ENCODE measurements at regions not wholly inside any gene's neighbourhood (a gene's known extent, or its start where the extent isn't known, plus 50 kb on each side); places are given as distances from the start of the nearest gene placed in this dataset.

- no peak for TF ChIP-seq CTCF (IDR thresholded peaks at IDR 0.05; ENCODE audit: insufficient read depth, low read depth, low read length)
- H3K4me3 ChIP-seq (ENCODE audit: low read depth, low read length): no peak overlapping the region
- ChIA-PET POLR2A (no interaction called here), CTCF (no interaction called here)
- no peaks in the 10 kb centered on the region for H3K27me3 ChIP-seq (ENCODE audit: control insufficient read depth, insufficient read depth, low read length)
- no peaks in the 10 kb centered on the region for H3K36me3 ChIP-seq (ENCODE audit: control insufficient read depth, insufficient read depth, low read length)
- no peak for DNase-seq (ENCODE audit: low read depth)
Observed at GRCh38 chr2:6492573-6492972, 373.1 kb downstream of the CMPK2 start.

GRCh38 chr2:6493266-6493665 is 372.4 kb downstream of the CMPK2 start:
- CTCF ChIA-PET: interaction anchor here (0.9 kb wide), 1 partner anchor 9 kb away, joined by 3 read pairs; no protein-coding TSS in a partner anchor
- TF ChIP-seq CTCF (IDR thresholded peaks at IDR 0.05; ENCODE audit: insufficient read depth, low read depth, low read length): no peak
- Histone ChIP-seq H3K36me3 (ENCODE audit: control insufficient read depth, insufficient read depth, low read length) (no peaks in the 10 kb centered on the region), H3K4me3 (ENCODE audit: low read depth, low read length) (no peak overlapping the region), H3K27me3 (ENCODE audit: control insufficient read depth, insufficient read depth, low read length) (no peaks in the 10 kb centered on the region)
- DNase-seq (ENCODE audit: low read depth): no peak
- POLR2A ChIA-PET: no interaction called here

GRCh38 chr2:6493669-6494068 is 372.0 kb downstream of the CMPK2 start:
- ChIA-PET POLR2A (no interaction called here), CTCF (interaction anchor here (0.9 kb wide), 1 partner anchor 10 kb away, joined by 3 read pairs; no protein-coding TSS in a partner anchor)
- no peak for DNase-seq (ENCODE audit: low read depth)

GRCh38 chr2:6495466-6495865 is 370.2 kb downstream of the CMPK2 start:
- ChIA-PET POLR2A (no interaction called here), CTCF (no interaction called here)
- no peak for TF ChIP-seq CTCF (IDR thresholded peaks at IDR 0.05; ENCODE audit: insufficient read depth, low read depth, low read length)
- Histone ChIP-seq H3K27me3 (ENCODE audit: control insufficient read depth, insufficient read depth, low read length) (no peaks in the 10 kb centered on the region), H3K4me3 (ENCODE audit: low read depth, low read length) (no peak overlapping the region), H3K36me3 (ENCODE audit: control insufficient read depth, insufficient read depth, low read length) (no peaks in the 10 kb centered on the region)
- no peak for DNase-seq (ENCODE audit: low read depth)

More at GRCh38 chr2:6493669-6494068, 372.0 kb downstream of the CMPK2 start:
- Histone ChIP-seq H3K27me3 (ENCODE audit: control insufficient read depth, insufficient read depth, low read length) (no peaks in the 10 kb centered on the region), H3K36me3 (ENCODE audit: control insufficient read depth, insufficient read depth, low read length) (no peaks in the 10 kb centered on the region), H3K4me3 (ENCODE audit: low read depth, low read length) (no peak overlapping the region)
- TF ChIP-seq CTCF (IDR thresholded peaks at IDR 0.05; ENCODE audit: insufficient read depth, low read depth, low read length): no peak

- no peak for DNase-seq (ENCODE audit: low read depth)
- POLR2A ChIA-PET: no interaction called here
- Histone ChIP-seq H3K36me3 (ENCODE audit: control insufficient read depth, insufficient read depth, low read length) (no peaks in the 10 kb centered on the region), H3K4me3 (ENCODE audit: low read depth, low read length) (no peak overlapping the region), H3K27me3 (ENCODE audit: control insufficient read depth, insufficient read depth, low read length) (no peaks in the 10 kb centered on the region)
- no peak for TF ChIP-seq CTCF (IDR thresholded peaks at IDR 0.05; ENCODE audit: insufficient read depth, low read depth, low read length)
- CTCF ChIA-PET: no interaction called here
Observed at GRCh38 chr2:6496376-6496775, 369.3 kb downstream of the CMPK2 start.
